ENCODE measurements at regions not wholly inside any gene's neighbourhood (a gene's known extent, or its start where the extent isn't known, plus 50 kb on each side); places are given as distances from the start of the nearest gene placed in this dataset.
"Not testable (repeated sequence)": the region's sequence is repeated elsewhere in the genome, so short reads cannot be mapped to it uniquely, and the experiment has no call there.

- peaks cover 14% of the 10 kb centered on the region for H3K9me3 ChIP-seq (replicated peaks)
- no peak overlapping the region for H3K4me3 ChIP-seq
- no peak overlapping the region for H3K27ac ChIP-seq (replicated peaks)
- H3K36me3 ChIP-seq = no peaks in the 10 kb centered on the region
- no peaks in the 10 kb centered on the region for H3K27me3 ChIP-seq (ENCODE audit: low read depth)
- no peak for DNase-seq
- TF ChIP-seq CTCF (IDR thresholded peaks at IDR 0.05; ENCODE audit: borderline replicate concordance) = no peak
- no peaks in the 10 kb centered on the region for H3K4me1 ChIP-seq
- intact Hi-C loops (cut with micrococcal nuclease) = no loop called here
Observed at GRCh38 chr1:244305776-244306341, 145.8 kb downstream of the ADSS2 start.

- intact Hi-C loops (cut with micrococcal nuclease) = no loop called here
- Histone ChIP-seq H3K4me3 (no peak overlapping the region), H3K27me3 (ENCODE audit: low read depth) (no peaks in the 10 kb centered on the region), H3K4me1 (no peaks in the 10 kb centered on the region), H3K36me3 (no peaks in the 10 kb centered on the region), H3K27ac (replicated peaks) (no peak overlapping the region), H3K9me3 (replicated peaks) (peaks cover 14% of the 10 kb centered on the region)
- DNase-seq = no peak
- no peak for TF ChIP-seq CTCF (IDR thresholded peaks at IDR 0.05; ENCODE audit: borderline replicate concordance)
Observed at GRCh38 chr1:244306544-244306943, 145.2 kb downstream of the ADSS2 start.

- H3K27ac ChIP-seq (replicated peaks); H3K4me1 ChIP-seq; intact Hi-C loops (cut with micrococcal nuclease); H3K27me3 ChIP-seq (ENCODE audit: low read depth); H3K4me3 ChIP-seq; H3K36me3 ChIP-seq; DNase-seq: not testable (repeated sequence)
- peaks cover 14% of the 10 kb centered on the region for H3K9me3 ChIP-seq (replicated peaks)
Observed at GRCh38 chr1:244309191-244309590, 142.5 kb downstream of the ADSS2 start.

GRCh38 chr1:244311784-244312532, 139.8 kb downstream of the ADSS2 start:
- Histone ChIP-seq H3K4me3 (no peak overlapping the region), H3K4me1 (no peaks in the 10 kb centered on the region), H3K36me3 (no peaks in the 10 kb centered on the region), H3K9me3 (replicated peaks) (peaks cover 10% of the 10 kb centered on the region), H3K27ac (replicated peaks) (no peak overlapping the region), H3K27me3 (ENCODE audit: low read depth) (no peaks in the 10 kb centered on the region)
- TF ChIP-seq CTCF (IDR thresholded peaks at IDR 0.05; ENCODE audit: borderline replicate concordance) = no peak
- intact Hi-C loops (cut with micrococcal nuclease) = no loop called here
- DNase-seq = no peak

GRCh38 chr1:244313346-244313745, 138.4 kb downstream of the ADSS2 start:
- H3K27me3 ChIP-seq (ENCODE audit: low read depth) = no peaks in the 10 kb centered on the region

More at GRCh38 chr1:244313346-244313745, 138.4 kb downstream of the ADSS2 start:
- TF ChIP-seq CTCF (IDR thresholded peaks at IDR 0.05; ENCODE audit: borderline replicate concordance) = no peak
- Histone ChIP-seq H3K4me1 (no peaks in the 10 kb centered on the region), H3K9me3 (replicated peaks) (no peaks in the 10 kb centered on the region), H3K36me3 (no peaks in the 10 kb centered on the region), H3K27ac (replicated peaks) (no peak overlapping the region), H3K4me3 (no peak overlapping the region)
- no peak for DNase-seq
- intact Hi-C loops (cut with micrococcal nuclease) = no loop called here
